PC-3 (cell line): ENCODE measurements at regions not wholly inside any gene's neighbourhood (a gene's known extent, or its start where the extent isn't known, plus 50 kb on each side); places are given as distances from the start of the nearest gene placed in this dataset.

Source experiments
- ATAC-seq: fragments of 200-7000 bp; cut with Tn5 transposase; 2 replicates; pipeline ENCODE4 v1.9.1; 2020; ENCODE audit warnings: mild to moderate bottlenecking, moderate library complexity
- BruUV-seq: library from RNA; stranded (reverse); fragments of 400-500 nt; replicated peaks from 2 replicates; lab custom pipeline; 2021; lab: Mats Ljungman, UMichigan
- CTCF ChIA-PET: fragments of 300-600 bp; sonication (Branson Sonifier 250); formaldehyde crosslinking; loops from one replicate; lab custom pipeline; 2022; ENCODE audit warnings: antibody characterized with exemption; lab: Charles Lee
- POLR2A ChIA-PET: fragments of 300-600 bp; sonication (Branson Sonifier 250); formaldehyde crosslinking; loops from one replicate; lab custom pipeline; 2022; ENCODE audit warnings: antibody characterized with exemption; ENCODE audit not compliant: unreplicated experiment; lab: Charles Lee
- DNase-seq: peaks from one replicate; pipeline ENCODE4 v3.0.0-alpha.2; 2015
- H2AFZ ChIP-seq: fragments of 300-600 bp; sonication (generic); 2 replicates; pipeline ENCODE4 v1.6.0; 2016; ENCODE audit warnings: antibody characterized with exemption, low read length
- H3F3A ChIP-seq: fragments of 300-600 bp; sonication (generic); one replicate; pipeline ENCODE4 v1.6.0; 2017; ENCODE audit warnings: antibody characterized with exemption, low read length, control low read depth, mild to moderate bottlenecking; ENCODE audit not compliant: unreplicated experiment
- H3K27ac ChIP-seq: fragments of 300-600 bp; sonication (generic); 2 replicates; pipeline ENCODE4 v1.5.1; 2016; ENCODE audit warnings: mild to moderate bottlenecking, low read length
- H3K27me3 ChIP-seq: fragments of 300-600 bp; sonication (generic); 2 replicates; pipeline ENCODE4 v1.6.1; 2016; ENCODE audit warnings: low read length, mixed read lengths
- H3K36me3 ChIP-seq: fragments of 300-600 bp; sonication (generic); 2 replicates; pipeline ENCODE4 v1.6.1; 2016; ENCODE audit warnings: low read depth, mixed run types, low read length, mixed read lengths
- H3K4me1 ChIP-seq: fragments of 300-600 bp; sonication (generic); 2 replicates; pipeline ENCODE4 v1.5.1; 2016; ENCODE audit warnings: low read length; ENCODE audit not compliant: insufficient read depth
- H3K4me2 ChIP-seq: fragments of 300-600 bp; sonication (generic); 2 replicates; pipeline ENCODE4 v1.6.0; 2016; ENCODE audit warnings: low read length
- H3K4me3 ChIP-seq: fragments of 300-600 bp; sonication (generic); 2 replicates; pipeline ENCODE4 v1.5.1; 2016; ENCODE audit warnings: mild to moderate bottlenecking, low read length, mixed read lengths
- H3K79me2 ChIP-seq: fragments of 300-600 bp; sonication (generic); 2 replicates; pipeline ENCODE4 v1.6.1; 2017; ENCODE audit warnings: low read length, mixed read lengths
- H3K9ac ChIP-seq: fragments of 300-600 bp; sonication (generic); 2 replicates; pipeline ENCODE4 v1.6.0; 2016; ENCODE audit warnings: mild to moderate bottlenecking, low read length
- H3K9me2 ChIP-seq: fragments of 300-600 bp; sonication (generic); replicated peaks from 2 replicates; pipeline ENCODE4 v1.6.1; 2016; ENCODE audit warnings: mixed run types, low read length, mixed read lengths
- H3K9me3 ChIP-seq: fragments of 300-600 bp; sonication (generic); 2 replicates; pipeline ENCODE4 v1.6.1; 2016; ENCODE audit warnings: low read length, mixed read lengths
- H4K20me1 ChIP-seq: fragments of 300-600 bp; sonication (generic); 2 replicates; pipeline ENCODE4 v1.6.1; 2016; ENCODE audit warnings: low read length, mixed read lengths
- EZH2 ChIP-seq: fragments of 300-600 bp; sonication (generic); IDR thresholded peaks from one replicate; pipeline ENCODE4 v1.6.1; 2017; ENCODE audit warnings: antibody characterized with exemption, mild to moderate bottlenecking, low read length; ENCODE audit not compliant: unreplicated experiment
- EZH2phosphoT487 ChIP-seq: fragments of 300-600 bp; sonication (generic); IDR thresholded peaks from 2 replicates; pipeline ENCODE4 v1.6.1; 2018; ENCODE audit warnings: mild to moderate bottlenecking, antibody characterized with exemption, low read length, borderline replicate concordance
- intact Hi-C: fragments of 100-400 bp; cut with micrococcal nuclease; formaldehyde crosslinking; loops from 2 replicates; pipeline ENCODE4 v1.9.0; 2023
- TF ChIP-seq, protein P1 (sequence below): fragments of 300-600 bp; sonication (generic); conservative IDR thresholded peaks from 2 replicates; pipeline ENCODE4 v1.5.1; 2017; ENCODE audit warnings: antibody characterized with exemption, low read depth, mild to moderate bottlenecking, low read length

DNA sequence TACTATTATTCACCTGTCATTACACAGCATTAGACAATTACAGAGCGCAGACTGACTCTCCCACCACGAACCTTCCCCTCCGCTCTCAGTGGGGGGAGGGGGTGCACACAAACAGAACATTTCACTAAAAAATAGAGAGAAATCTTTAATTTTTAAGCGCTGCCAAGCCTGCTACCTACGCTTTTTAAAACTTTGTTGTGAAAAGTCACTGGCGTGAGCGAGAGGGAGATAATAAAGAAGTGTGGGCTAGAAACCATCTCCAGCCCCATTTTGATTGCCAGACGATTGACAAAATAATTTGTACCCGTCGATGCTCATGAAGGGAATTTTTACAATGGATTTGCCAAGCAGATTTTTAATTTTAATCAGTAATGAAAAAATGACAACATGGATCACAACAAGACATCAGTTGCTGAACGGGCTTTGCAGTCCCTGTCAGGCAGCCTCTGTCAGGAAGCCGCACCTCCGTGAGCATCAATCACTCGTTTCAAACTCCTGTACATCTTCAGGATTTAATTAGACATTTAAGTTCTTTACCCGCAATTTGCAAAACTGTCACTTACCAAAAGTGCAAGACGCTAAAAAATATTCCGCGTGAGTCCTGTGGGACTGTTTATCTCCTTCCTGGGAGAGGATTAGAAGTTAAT is 209.1 kb downstream of the BCL11B start:
- no peak overlapping the region for H3K4me3 ChIP-seq
- peaks cover 30% of the 10 kb centered on the region for H3K27me3 ChIP-seq
- no peak for ATAC-seq
- POLR2A ChIA-PET: no interaction called here
- no peaks in the 10 kb centered on the region for H3F3A ChIP-seq
- no peaks in the 10 kb centered on the region for H3K4me1 ChIP-seq
- no peak overlapping the region for H2AFZ ChIP-seq
- no peaks in the 10 kb centered on the region for H3K79me2 ChIP-seq
- H3K27ac ChIP-seq: no peak overlapping the region
- H4K20me1 ChIP-seq: no peaks in the 10 kb centered on the region
- no peaks in the 10 kb centered on the region for H3K9me3 ChIP-seq
- no peak overlapping the region for H3K9ac ChIP-seq
- CTCF ChIA-PET: no interaction called here
- intact Hi-C loops: no loop called here
- DNase-seq: no peak
- no peak for TF ChIP-seq EZH2phosphoT487
- TF ChIP-seq, protein P1, sequence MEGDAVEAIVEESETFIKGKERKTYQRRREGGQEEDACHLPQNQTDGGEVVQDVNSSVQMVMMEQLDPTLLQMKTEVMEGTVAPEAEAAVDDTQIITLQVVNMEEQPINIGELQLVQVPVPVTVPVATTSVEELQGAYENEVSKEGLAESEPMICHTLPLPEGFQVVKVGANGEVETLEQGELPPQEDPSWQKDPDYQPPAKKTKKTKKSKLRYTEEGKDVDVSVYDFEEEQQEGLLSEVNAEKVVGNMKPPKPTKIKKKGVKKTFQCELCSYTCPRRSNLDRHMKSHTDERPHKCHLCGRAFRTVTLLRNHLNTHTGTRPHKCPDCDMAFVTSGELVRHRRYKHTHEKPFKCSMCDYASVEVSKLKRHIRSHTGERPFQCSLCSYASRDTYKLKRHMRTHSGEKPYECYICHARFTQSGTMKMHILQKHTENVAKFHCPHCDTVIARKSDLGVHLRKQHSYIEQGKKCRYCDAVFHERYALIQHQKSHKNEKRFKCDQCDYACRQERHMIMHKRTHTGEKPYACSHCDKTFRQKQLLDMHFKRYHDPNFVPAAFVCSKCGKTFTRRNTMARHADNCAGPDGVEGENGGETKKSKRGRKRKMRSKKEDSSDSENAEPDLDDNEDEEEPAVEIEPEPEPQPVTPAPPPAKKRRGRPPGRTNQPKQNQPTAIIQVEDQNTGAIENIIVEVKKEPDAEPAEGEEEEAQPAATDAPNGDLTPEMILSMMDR: no peak
- no peak for TF ChIP-seq EZH2
- H3K4me2 ChIP-seq: no peak overlapping the region
- no peaks in the 10 kb centered on the region for H3K36me3 ChIP-seq
- BruUV-seq: no TSS peak
- H3K9me2 ChIP-seq: no peaks in the 10 kb centered on the region

GRCh38 chr14:99063620-99064225 is 208.3 kb downstream of the BCL11B start:
- Histone ChIP-seq H3K4me3 (no peak overlapping the region), H3K36me3 (no peaks in the 10 kb centered on the region), H2AFZ (no peak overlapping the region), H3K9me2 (no peaks in the 10 kb centered on the region), H3K4me1 (no peaks in the 10 kb centered on the region), H3F3A (no peaks in the 10 kb centered on the region), H4K20me1 (no peaks in the 10 kb centered on the region), H3K9ac (no peak overlapping the region), H3K27ac (no peak overlapping the region), H3K9me3 (no peaks in the 10 kb centered on the region), H3K27me3 (peaks cover 30% of the 10 kb centered on the region), H3K79me2 (no peaks in the 10 kb centered on the region), H3K4me2 (no peak overlapping the region)
- TF ChIP-seq, protein P1: no peak
- TF ChIP-seq EZH2 (no peak), EZH2phosphoT487 (no peak)
- intact Hi-C loops: no loop called here
- no peak for DNase-seq
- BruUV-seq: no TSS peak
- ATAC-seq: no peak
- ChIA-PET CTCF (no interaction called here), POLR2A (no interaction called here)
